Adrenal gland (tissue), 9 donors: ENCODE measurements at regions not wholly inside any gene's neighbourhood (a gene's known extent, or its start where the extent isn't known, plus 50 kb on each side); places are given as distances from the start of the nearest gene placed in this dataset.

ENCODE experiments used
- DNase-seq, 7 donors: peaks; one replicate each; pipeline ENCODE4 v3.0.0-alpha.2; 2019 to 2020
- H3K27ac ChIP-seq, 5 donors: fragments of 200-600 bp; sonication (generic) in 4 of 5; 1 replicate in 3 of 5; 2 replicates in 2 of 5; pipeline versions ENCODE4 v1.5.1 to v1.8.0; 2016 to 2020; ENCODE audit warnings: mild to moderate bottlenecking in 1 of 5
- H3K27me3 ChIP-seq: fragments of 200-600 bp; 2 replicates; pipeline ENCODE4 v1.8.0; 2021
- H3K36me3 ChIP-seq, 2 donors: fragments of 200-600 bp; replicated peaks in 1 of 2; 1 replicate in 1 of 2; 2 replicates in 1 of 2; pipeline versions ENCODE4 v1.5.1 to v1.8.0; 2018 to 2022
- H3K4me1 ChIP-seq, 2 donors: fragments of 200-600 bp; replicated peaks in 1 of 2; 1 replicate in 1 of 2; 2 replicates in 1 of 2; pipeline versions ENCODE4 v1.5.1 to v1.8.0; 2018 to 2021
- H3K4me3 ChIP-seq, 4 donors: fragments of 200-600 bp; sonication (generic) in 3 of 4; one replicate each; pipeline ENCODE4 v1.5.1; 2016 to 2018
- H3K9me3 ChIP-seq, 3 donors: fragments of 200-600 bp; sonication (generic) in 1 of 3; replicated peaks in 1 of 3; 1 replicate in 2 of 3; 2 replicates in 1 of 3; pipeline versions ENCODE4 v1.5.1 to v1.8.0; 2016 to 2021
- POLR2A ChIP-seq, 2 donors: fragments of 450-650 bp; IDR thresholded peaks; one replicate each; pipeline ENCODE4 v1.6.1; 2017; ENCODE audit warnings: antibody characterized with exemption in 2 of 2, mild to moderate bottlenecking in 2 of 2, moderate library complexity in 1 of 2
- WGBS, 4 donors: extraction: QIAGEN DNeasy Blood & Tissue Kit in 2 of 4; methylation state at CpG; one replicate each; pipeline versions ENCODE4 v1.1.5 to v1.1.7; 2013 to 2017; 5-methylcytosine and 5-hydroxymethylcytosine counted together
- intact Hi-C, 2 donors: fragments of 100-400 bp; cut with DNase I; formaldehyde crosslinking; loops; one replicate each; pipeline versions ENCODE4 v1.14.1 to v1.15.0; 2022 to 2023
- TF ChIP-seq, protein P1 (sequence below), 6 experiments: fragments of 450-650 bp in 4 of 6; fragments of 200-600 bp in 2 of 6; sonication (generic) in 1 of 6; IDR thresholded peaks; 1 replicate in 5 of 6; 2 replicates in 1 of 6; pipeline versions ENCODE4 v1.5.1 to v1.8.0; 2016 to 2021; ENCODE audit warnings: antibody characterized with exemption in 6 of 6, mild to moderate bottlenecking in 2 of 6, moderate library complexity in 1 of 6
- donor health status: healthy with polysubstance abuse.
- donor health status: Bipolar disorder and iron deficiency.
- donor health status: DM: yes; HTN: yes; CAD: no.
- donor health status: DM: no; HTN: no; CAD: no.
- donor health status: DM: no; HTN: no; CAD: no.

DNA sequence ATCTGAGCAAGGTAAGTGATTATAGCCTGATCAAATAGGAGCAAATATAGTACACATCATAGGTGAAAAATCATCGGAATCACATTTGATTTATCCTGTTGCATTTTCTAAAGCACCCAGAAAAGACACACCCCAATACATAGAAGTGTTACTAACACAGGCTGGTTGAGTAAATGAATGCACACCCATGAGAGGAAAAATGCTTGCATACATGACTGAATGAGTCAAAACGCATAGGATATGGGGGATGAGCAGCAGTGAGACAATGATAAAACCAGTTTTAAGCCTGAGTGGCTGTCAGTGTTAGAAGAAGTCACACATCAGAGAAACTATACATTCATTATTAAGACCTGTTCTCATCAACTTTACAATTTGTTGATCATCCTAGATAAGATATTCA is 449.6 kb upstream of the CDH20 start:
- TF ChIP-seq, protein P1, sequence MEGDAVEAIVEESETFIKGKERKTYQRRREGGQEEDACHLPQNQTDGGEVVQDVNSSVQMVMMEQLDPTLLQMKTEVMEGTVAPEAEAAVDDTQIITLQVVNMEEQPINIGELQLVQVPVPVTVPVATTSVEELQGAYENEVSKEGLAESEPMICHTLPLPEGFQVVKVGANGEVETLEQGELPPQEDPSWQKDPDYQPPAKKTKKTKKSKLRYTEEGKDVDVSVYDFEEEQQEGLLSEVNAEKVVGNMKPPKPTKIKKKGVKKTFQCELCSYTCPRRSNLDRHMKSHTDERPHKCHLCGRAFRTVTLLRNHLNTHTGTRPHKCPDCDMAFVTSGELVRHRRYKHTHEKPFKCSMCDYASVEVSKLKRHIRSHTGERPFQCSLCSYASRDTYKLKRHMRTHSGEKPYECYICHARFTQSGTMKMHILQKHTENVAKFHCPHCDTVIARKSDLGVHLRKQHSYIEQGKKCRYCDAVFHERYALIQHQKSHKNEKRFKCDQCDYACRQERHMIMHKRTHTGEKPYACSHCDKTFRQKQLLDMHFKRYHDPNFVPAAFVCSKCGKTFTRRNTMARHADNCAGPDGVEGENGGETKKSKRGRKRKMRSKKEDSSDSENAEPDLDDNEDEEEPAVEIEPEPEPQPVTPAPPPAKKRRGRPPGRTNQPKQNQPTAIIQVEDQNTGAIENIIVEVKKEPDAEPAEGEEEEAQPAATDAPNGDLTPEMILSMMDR (IDR thresholded peaks at IDR 0.05), result no peak
- no peak for TF ChIP-seq POLR2A (IDR thresholded peaks at IDR 0.05)
- 77 to 84% (median 80%) methylated on average over 2 of the region's 2 CpGs for WGBS, 4 donors
- no peaks in the 10 kb centered on the region for H3K9me3 ChIP-seq
- H3K27ac ChIP-seq, result no peak overlapping the region
- H3K4me3 ChIP-seq, result no peak overlapping the region
- DNase-seq, result no peak
- no peaks in the 10 kb centered on the region for H3K4me1 ChIP-seq
- intact Hi-C loops, result no loop called here
- H3K36me3 ChIP-seq, result no peaks in the 10 kb centered on the region
- H3K27me3 ChIP-seq, result no peaks in the 10 kb centered on the region

DNA sequence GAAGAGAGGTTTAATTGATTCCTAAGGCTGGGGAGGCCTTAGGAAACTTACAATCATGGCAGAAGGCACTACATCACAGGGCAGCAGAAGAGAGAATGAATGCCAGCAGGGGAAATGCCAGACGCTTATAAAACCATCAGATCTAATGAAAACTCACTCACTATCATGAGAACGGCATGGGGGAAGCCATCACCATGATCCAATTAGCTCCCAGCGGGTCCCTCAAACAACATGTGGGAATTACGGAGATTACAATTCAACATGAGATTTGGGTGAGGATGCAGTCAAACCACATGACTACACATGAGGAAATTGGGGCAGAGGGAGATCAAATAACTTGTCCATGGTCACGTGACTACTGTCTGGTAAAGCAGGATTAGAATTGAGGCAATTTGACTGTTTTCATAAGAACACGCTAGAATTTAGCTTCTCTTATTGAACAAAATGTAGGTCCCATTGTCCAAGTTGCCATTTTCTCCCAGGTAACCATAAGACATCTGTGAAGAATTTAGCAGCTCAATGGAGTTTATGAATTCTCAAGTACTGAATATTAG is 445.1 kb upstream of the CDH20 start:
- Histone ChIP-seq H3K9me3 (no peaks in the 10 kb centered on the region), H3K4me1 (no peaks in the 10 kb centered on the region), H3K27me3 (no peaks in the 10 kb centered on the region), H3K36me3 (no peaks in the 10 kb centered on the region), H3K27ac (no peak overlapping the region), H3K4me3 (no peak overlapping the region)
- intact Hi-C loops, result no loop called here
- TF ChIP-seq, protein P1 (IDR thresholded peaks at IDR 0.05), result no peak
- no peak for TF ChIP-seq POLR2A (IDR thresholded peaks at IDR 0.05)
- no peak for DNase-seq
- WGBS, 4 donors, result 78 to 89% (median 87%) methylated on average over 6 of the region's 6 CpGs

DNA sequence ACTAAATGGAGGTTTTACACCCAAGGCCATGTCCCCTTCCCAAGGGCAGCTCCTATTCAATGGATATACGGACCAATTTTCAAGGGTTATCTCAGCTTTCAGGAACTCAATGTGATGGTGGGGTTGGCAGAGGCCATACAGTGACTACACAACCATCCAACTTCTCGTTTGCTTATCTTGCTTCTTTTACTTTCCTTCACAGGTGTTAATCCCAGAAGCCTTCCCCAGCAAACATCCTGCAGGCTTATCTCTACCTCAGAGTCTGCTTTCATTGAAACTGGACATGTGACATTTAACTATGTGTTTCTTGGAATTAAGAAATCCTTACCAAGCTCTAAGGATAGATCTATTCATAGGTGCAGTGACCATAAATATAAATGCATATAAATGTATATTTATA is 443.8 kb upstream of the CDH20 start:
- 60 to 78% (median 70%) methylated on average over 2 of the region's 2 CpGs for WGBS, 4 donors
- no peaks in the 10 kb centered on the region for H3K36me3 ChIP-seq
- H3K4me3 ChIP-seq, result no peak overlapping the region
- H3K4me1 ChIP-seq, result no peaks in the 10 kb centered on the region
- H3K27me3 ChIP-seq, result no peaks in the 10 kb centered on the region
- no peaks in the 10 kb centered on the region for H3K9me3 ChIP-seq
- intact Hi-C loops, result no loop called here
- DNase-seq, result no peak
- no peak overlapping the region for H3K27ac ChIP-seq
- TF ChIP-seq, protein P1 (IDR thresholded peaks at IDR 0.05), result no peak
- TF ChIP-seq POLR2A (IDR thresholded peaks at IDR 0.05), result no peak

DNA sequence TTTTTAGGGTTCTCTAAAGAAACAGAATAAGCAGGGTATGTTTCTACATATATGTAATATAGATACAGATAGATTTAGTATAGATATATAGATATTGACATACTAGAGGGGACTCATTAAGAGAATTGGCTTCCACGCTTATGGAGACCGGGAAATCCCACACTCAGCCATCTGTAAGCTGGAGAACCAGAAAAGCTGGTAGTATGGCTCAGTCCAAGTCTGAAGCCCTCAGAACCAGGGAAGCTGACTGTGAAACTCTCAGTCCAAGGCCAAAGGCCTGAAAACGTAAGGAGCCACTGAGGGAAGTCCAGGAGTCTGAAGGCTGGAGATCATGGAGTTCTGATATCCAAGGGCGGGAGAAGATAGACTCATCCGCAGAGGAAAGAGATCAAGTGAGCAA is 441.3 kb upstream of the CDH20 start:
- intact Hi-C loops, result no loop called here
- Histone ChIP-seq H3K27me3 (no peaks in the 10 kb centered on the region), H3K36me3 (no peaks in the 10 kb centered on the region), H3K27ac (no peak overlapping the region), H3K4me3 (no peak overlapping the region), H3K4me1 (no peaks in the 10 kb centered on the region), H3K9me3 (no peaks in the 10 kb centered on the region)
- TF ChIP-seq POLR2A (IDR thresholded peaks at IDR 0.05), result no peak
- TF ChIP-seq, protein P1 (IDR thresholded peaks at IDR 0.05), result no peak
- WGBS, 4 donors, result 85 to 93% (median 92%) methylated on average over 3 to 5 of the region's 5 CpGs
- DNase-seq, result no peak
